NCI-H146 treated with DMSO at 0.1 percent for 48 hours (cell line): ENCODE measurements at regions not wholly inside any gene's neighbourhood (a gene's known extent, or its start where the extent isn't known, plus 50 kb on each side); places are given as distances from the start of the nearest gene placed in this dataset.

ENCODE experiments used
- DNase-seq: peaks from one replicate; lab custom pipeline; 2025; ENCODE audit not compliant: unreplicated experiment; lab: John Stamatoyannopoulos, UW

DNA sequence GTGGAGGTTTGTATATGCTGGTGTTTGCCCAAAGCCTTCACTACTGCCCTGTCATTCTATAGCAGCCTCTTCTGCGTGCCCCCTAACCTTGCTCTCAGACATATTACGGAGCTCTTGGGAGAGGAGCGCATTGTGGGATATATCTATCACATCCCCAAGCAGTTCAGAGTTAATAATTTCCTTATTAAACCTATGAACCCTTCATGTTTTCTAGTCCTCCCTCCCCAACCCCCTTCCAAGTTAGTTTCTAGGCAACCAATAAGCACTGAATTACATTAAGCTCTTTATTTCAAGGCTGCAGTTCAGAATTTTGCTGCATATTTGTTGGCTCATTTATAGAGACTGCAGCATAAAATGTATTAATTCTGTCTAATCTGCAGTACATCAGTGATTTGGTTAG is 57.3 kb upstream of the GRM7 start:
- DNase-seq, result no peak

GRCh38 chr3:6805236-6805635 is 55.7 kb upstream of the GRM7 start:
- no peak for DNase-seq

DNA sequence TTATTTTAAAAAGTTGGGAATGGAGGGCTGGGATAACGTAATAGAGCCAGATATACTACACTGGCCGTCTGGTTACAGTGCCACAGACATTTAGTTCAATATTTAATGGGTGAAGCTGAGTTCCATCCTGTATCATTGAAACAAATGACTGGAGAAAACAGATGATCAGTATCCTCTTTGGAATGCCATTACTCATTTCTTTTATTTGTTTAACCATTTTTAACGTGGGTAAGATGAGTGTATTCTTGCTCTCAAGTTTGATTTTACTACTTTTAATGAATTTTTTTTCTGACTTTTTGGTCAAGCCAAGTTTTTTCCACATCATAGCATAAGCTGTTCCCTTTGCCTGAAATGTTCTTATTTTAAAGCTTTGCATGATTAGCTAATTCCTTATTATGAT is 53.9 kb upstream of the GRM7 start:
- DNase-seq, result no peak

GRCh38 chr3:6807967-6808588 is 52.8 kb upstream of the GRM7 start:
- no peak for DNase-seq

GRCh38 chr3:6809349-6809748 is 51.6 kb upstream of the GRM7 start:
- DNase-seq, result no peak
